GM12873 (cell line): ENCODE measurements at regions not wholly inside any gene's neighbourhood (a gene's known extent, or its start where the extent isn't known, plus 50 kb on each side); places are given as distances from the start of the nearest gene placed in this dataset.

Experiments used
- CTCF ChIP-seq: IDR thresholded peaks from 2 replicates; pipeline ENCODE4 v1.5.1; 2012; ENCODE audit warnings: low read depth, mild to moderate bottlenecking, moderate library complexity, low read length, control low read depth; ENCODE audit not compliant: insufficient read depth; ENCODE audit errors: missing control alignments

- TF ChIP-seq CTCF: no peak
Observed at GRCh38 chr9:107989544-107989943, 500.0 kb upstream of the KLF4 start.

GRCh38 chr9:107989099-107989498 lies 499.5 kb upstream of the KLF4 start:
- no peak for TF ChIP-seq CTCF

GRCh38 chr9:107984956-107985355 lies 495.4 kb upstream of the KLF4 start:
- TF ChIP-seq CTCF: no peak

- TF ChIP-seq CTCF: no peak
Observed at GRCh38 chr9:107983762-107984161, 494.2 kb upstream of the KLF4 start.

GRCh38 chr9:107983181-107983603 lies 493.6 kb upstream of the KLF4 start:
- TF ChIP-seq CTCF: no peak

- TF ChIP-seq CTCF: no peak
Observed at GRCh38 chr9:107982745-107983144, 493.2 kb upstream of the KLF4 start.

GRCh38 chr9:107982001-107982400 lies 492.4 kb upstream of the KLF4 start:
- no peak for TF ChIP-seq CTCF
